ENCODE measurements at regions not wholly inside any gene's neighbourhood (a gene's known extent, or its start where the extent isn't known, plus 50 kb on each side); places are given as distances from the start of the nearest gene placed in this dataset.

GRCh38 chr1:48051466-48052126 is 54.4 kb upstream of the TRABD2B start:
- DNase-seq: no peak

GRCh38 chr1:48049823-48050535 is 52.8 kb upstream of the TRABD2B start:
- DNase-seq: no peak

GRCh38 chr1:48048980-48049379 is 51.8 kb upstream of the TRABD2B start:
- no peak for DNase-seq

- DNase-seq: no peak
Observed at GRCh38 chr1:48048064-48048463, 50.9 kb upstream of the TRABD2B start.

GRCh38 chr1:48047116-48047515 is 49.9 kb upstream of the TRABD2B start:
- DNase-seq: no peak
